CD4-positive, alpha-beta T cell (primary cell): ENCODE measurements at regions not wholly inside any gene's neighbourhood (a gene's known extent, or its start where the extent isn't known, plus 50 kb on each side); places are given as distances from the start of the nearest gene placed in this dataset.

Source experiments
- ATAC-seq: fragments of 200-7000 bp; cut with Tn5 transposase; one replicate; pipeline ENCODE4 v1.10.0; 2022; ENCODE audit warnings: mild to moderate bottlenecking; ENCODE audit not compliant: poor library complexity
- CTCF ChIA-PET: fragments of 350-600 bp; sonication (Branson Sonifier 250); formaldehyde crosslinking; loops from one replicate; lab custom pipeline; 2021; ENCODE audit warnings: antibody characterized with exemption, inconsistent platforms; lab: Charles Lee
- POLR2A ChIA-PET: fragments of 350-600 bp; sonication (Branson Sonifier 250); formaldehyde crosslinking; loops from one replicate; lab custom pipeline; 2021; ENCODE audit warnings: antibody characterized with exemption, inconsistent platforms; lab: Charles Lee
- DNase-seq, 14 experiments: peaks; one replicate each; pipeline ENCODE4 v3.0.0-alpha.2; 2013 to 2020; ENCODE audit warnings: mixed read lengths in 2 of 14
- H3K27ac ChIP-seq, 2 donors: one replicate each; pipeline versions ENCODE4 v1.5.1 to v1.7.0; 2013; ENCODE audit warnings: low read length in 2 of 2, low read depth in 1 of 2, mild to moderate bottlenecking in 1 of 2
- H3K27me3 ChIP-seq, 2 experiments: 1 replicate in 1 of 2; 2 replicates in 1 of 2; pipeline versions ENCODE4 v1.6.1 to v1.7.0; 2013; ENCODE audit warnings: low read length in 2 of 2, control low read depth in 1 of 2, mild to moderate bottlenecking in 1 of 2, moderate library complexity in 1 of 2; ENCODE audit not compliant: insufficient read depth in 2 of 2, control insufficient read depth in 1 of 2
- H3K36me3 ChIP-seq: one replicate; pipeline ENCODE4 v1.6.1; 2013; ENCODE audit warnings: low read length, control low read depth; ENCODE audit not compliant: insufficient read depth
- H3K4me1 ChIP-seq: one replicate; pipeline ENCODE4 v1.6.1; 2013; ENCODE audit warnings: low read length, control low read depth; ENCODE audit not compliant: insufficient read depth
- H3K4me3 ChIP-seq: one replicate; pipeline ENCODE4 v1.5.1; 2013; ENCODE audit warnings: mild to moderate bottlenecking, low read length, moderate library complexity
- H3K9me3 ChIP-seq, 2 experiments: 1 replicate in 1 of 2; 2 replicates in 1 of 2; pipeline versions ENCODE4 v1.6.1 to v1.7.0; 2013; ENCODE audit warnings: low read length in 2 of 2, mild to moderate bottlenecking in 2 of 2, control low read depth in 1 of 2, moderate library complexity in 1 of 2; ENCODE audit not compliant: control insufficient read depth in 1 of 2, insufficient read depth in 1 of 2
- H3K27ac Mint-ChIP-seq: one replicate; pipeline ENCODE4 v1.8.0; 2020; ENCODE audit warnings: mixed read lengths
- H3K27me3 Mint-ChIP-seq: one replicate; pipeline ENCODE4 v1.8.0; 2021; ENCODE audit warnings: mixed read lengths
- H3K36me3 Mint-ChIP-seq: one replicate; pipeline ENCODE4 v1.8.0; 2021; ENCODE audit warnings: low read depth, mixed read lengths
- H3K4me1 Mint-ChIP-seq: one replicate; pipeline ENCODE4 v1.8.0; 2021; ENCODE audit warnings: low read depth, mixed read lengths
- H3K4me3 Mint-ChIP-seq: one replicate; pipeline ENCODE4 v1.8.0; 2020; ENCODE audit warnings: mild to moderate bottlenecking, mixed read lengths
- H3K9me3 Mint-ChIP-seq: one replicate; pipeline ENCODE4 v1.8.0; 2020; ENCODE audit warnings: mixed read lengths
- intact Hi-C, 2 experiments: fragments of 100-400 bp; cut with DNase I in 1 of 2; cut with micrococcal nuclease in 1 of 2; formaldehyde crosslinking; loops; one replicate each; pipeline versions ENCODE4 v1.15.1 to v1.9.0; 2023 to 2025; cut with DNase I, micrococcal nuclease
- TF ChIP-seq, protein P1 (sequence below): fragments of 200-600 bp; IDR thresholded peaks from one replicate; pipeline ENCODE4 v1.8.0; 2022; ENCODE audit warnings: antibody characterized with exemption, mild to moderate bottlenecking

GRCh38 chr15:35616498-35617271, 70.7 kb upstream of the DPH6 start:
- Histone ChIP-seq H3K4me3 (no peak overlapping the region), H3K9me3 (peaks cover 0 to 10% of the 10 kb centered on the region in 2 experiments), H3K27ac (no peak overlapping the region), H3K27me3 (peaks cover 0 to 4% of the 10 kb centered on the region in 2 experiments), H3K4me1 (no peaks in the 10 kb centered on the region), H3K36me3 (no peaks in the 10 kb centered on the region)
- CTCF ChIA-PET: no interaction called here
- H3K9me3 Mint-ChIP-seq: peaks cover 3% of the 10 kb centered on the region
- H3K4me3 Mint-ChIP-seq: no peak overlapping the region
- no peak overlapping the region for H3K27ac Mint-ChIP-seq
- no peak for DNase-seq
- no peaks in the 10 kb centered on the region for H3K4me1 Mint-ChIP-seq
- peaks cover 4% of the 10 kb centered on the region for H3K27me3 Mint-ChIP-seq
- POLR2A ChIA-PET: no interaction called here
- H3K36me3 Mint-ChIP-seq: no peaks in the 10 kb centered on the region
- TF ChIP-seq, protein P1, sequence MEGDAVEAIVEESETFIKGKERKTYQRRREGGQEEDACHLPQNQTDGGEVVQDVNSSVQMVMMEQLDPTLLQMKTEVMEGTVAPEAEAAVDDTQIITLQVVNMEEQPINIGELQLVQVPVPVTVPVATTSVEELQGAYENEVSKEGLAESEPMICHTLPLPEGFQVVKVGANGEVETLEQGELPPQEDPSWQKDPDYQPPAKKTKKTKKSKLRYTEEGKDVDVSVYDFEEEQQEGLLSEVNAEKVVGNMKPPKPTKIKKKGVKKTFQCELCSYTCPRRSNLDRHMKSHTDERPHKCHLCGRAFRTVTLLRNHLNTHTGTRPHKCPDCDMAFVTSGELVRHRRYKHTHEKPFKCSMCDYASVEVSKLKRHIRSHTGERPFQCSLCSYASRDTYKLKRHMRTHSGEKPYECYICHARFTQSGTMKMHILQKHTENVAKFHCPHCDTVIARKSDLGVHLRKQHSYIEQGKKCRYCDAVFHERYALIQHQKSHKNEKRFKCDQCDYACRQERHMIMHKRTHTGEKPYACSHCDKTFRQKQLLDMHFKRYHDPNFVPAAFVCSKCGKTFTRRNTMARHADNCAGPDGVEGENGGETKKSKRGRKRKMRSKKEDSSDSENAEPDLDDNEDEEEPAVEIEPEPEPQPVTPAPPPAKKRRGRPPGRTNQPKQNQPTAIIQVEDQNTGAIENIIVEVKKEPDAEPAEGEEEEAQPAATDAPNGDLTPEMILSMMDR: no peak
- ATAC-seq: no peak
- intact Hi-C loops: no loop called here

DNA sequence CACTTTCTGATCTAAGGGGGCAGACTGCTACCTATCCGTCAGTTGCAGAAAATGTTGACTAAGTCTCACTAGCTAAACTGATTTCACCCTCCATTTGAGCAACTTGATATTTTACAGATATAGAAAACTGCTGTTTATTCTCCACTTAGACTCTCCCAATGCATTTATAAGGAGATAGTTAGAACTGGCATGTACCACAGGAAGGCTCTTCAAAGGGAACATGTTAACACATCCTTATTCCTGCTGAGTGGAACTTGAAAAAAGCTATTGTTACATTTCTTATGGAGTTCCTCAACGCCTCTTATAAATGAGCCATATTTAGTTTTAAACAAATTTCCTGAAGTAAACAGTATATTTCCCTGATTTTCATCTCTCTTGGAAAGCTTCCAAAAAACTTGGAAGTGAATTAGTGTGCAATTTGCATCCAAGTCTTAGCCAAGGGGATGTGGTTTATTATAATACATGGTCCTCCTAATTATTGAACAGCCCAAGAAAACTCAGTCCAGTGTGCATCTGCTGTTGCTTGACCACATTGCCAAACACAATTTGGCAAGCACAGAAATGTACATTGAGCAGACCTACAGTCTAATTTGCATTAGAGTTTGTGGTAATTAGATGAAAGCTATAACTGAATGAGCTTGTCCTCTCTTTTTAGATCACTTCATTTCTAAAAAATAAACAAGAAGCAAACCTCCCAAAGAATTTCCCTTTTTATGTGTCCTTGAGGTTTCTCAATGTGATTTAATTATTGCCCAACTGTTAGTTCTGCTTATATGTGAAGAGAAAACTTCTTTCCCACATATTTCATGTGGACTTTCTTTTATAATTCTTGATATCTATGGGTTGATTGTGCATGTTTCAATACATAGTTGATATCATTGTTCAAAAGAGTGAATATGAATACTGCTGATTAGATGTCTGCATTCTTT, 72.6 kb upstream of the DPH6 start:
- intact Hi-C loops: no loop called here
- no peaks in the 10 kb centered on the region for H3K4me1 ChIP-seq
- H3K36me3 Mint-ChIP-seq: no peaks in the 10 kb centered on the region
- no peak overlapping the region for H3K27ac Mint-ChIP-seq
- DNase-seq (no peak), ATAC-seq (no peak)
- H3K9me3 ChIP-seq: peaks cover 0 to 6% of the 10 kb centered on the region in 2 experiments
- H3K27ac ChIP-seq: no peak overlapping the region
- no peak overlapping the region for H3K4me3 ChIP-seq
- peaks cover 4% of the 10 kb centered on the region for H3K27me3 Mint-ChIP-seq
- H3K9me3 Mint-ChIP-seq: peaks cover 2% of the 10 kb centered on the region
- ChIA-PET POLR2A (no interaction called here), CTCF (no interaction called here)
- H3K4me1 Mint-ChIP-seq: no peaks in the 10 kb centered on the region
- H3K27me3 ChIP-seq: peaks cover 0 to 4% of the 10 kb centered on the region in 2 experiments
- H3K4me3 Mint-ChIP-seq: no peak overlapping the region
- no peaks in the 10 kb centered on the region for H3K36me3 ChIP-seq
- TF ChIP-seq, protein P1: no peak

DNA sequence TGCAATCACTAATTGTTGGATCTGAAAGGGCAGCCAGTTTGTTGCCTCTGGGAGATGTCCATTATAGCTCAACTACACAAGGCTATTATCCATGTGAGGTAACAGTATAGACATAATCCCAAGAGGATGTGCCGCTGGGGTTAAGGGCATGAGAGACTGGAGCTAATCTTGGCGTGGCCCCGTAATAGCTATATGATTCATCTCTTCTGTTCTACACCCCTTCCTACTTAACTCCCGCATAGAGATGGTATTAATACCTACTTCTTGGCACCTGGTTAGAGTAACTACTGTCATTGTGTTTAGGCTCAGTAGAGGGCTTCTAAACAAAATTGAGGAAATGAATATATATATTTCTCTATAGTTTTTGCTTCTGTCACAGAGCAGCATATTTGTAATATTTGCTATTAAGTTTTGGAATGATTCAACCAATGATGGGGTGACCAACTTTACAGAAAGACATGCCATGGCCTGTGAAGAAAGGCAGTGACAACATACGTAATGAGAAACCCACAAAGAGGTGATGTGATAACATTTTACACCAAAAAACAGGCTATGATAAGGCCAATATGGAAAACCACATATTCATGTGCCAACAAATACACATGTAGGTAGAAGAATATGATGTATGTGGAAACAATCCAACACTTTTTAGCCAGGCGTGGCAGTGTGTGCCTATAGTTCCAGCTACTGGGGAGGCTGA, 76.8 kb upstream of the DPH6 start:
- intact Hi-C loops: no loop called here
- peaks cover 4% of the 10 kb centered on the region for H3K27me3 Mint-ChIP-seq
- TF ChIP-seq, protein P1: no peak

More for the DNA sequence above, 76.8 kb upstream of the DPH6 start:
- Histone ChIP-seq H3K4me1 (no peaks in the 10 kb centered on the region), H3K36me3 (no peaks in the 10 kb centered on the region), H3K9me3 (no peaks in the 10 kb centered on the region), H3K27me3 (peaks cover 0 to 4% of the 10 kb centered on the region in 2 experiments), H3K4me3 (no peak overlapping the region), H3K27ac (no peak overlapping the region)
- no peaks in the 10 kb centered on the region for H3K9me3 Mint-ChIP-seq
- POLR2A ChIA-PET: no interaction called here
- no peaks in the 10 kb centered on the region for H3K4me1 Mint-ChIP-seq
- H3K4me3 Mint-ChIP-seq: no peak overlapping the region
- H3K36me3 Mint-ChIP-seq: no peaks in the 10 kb centered on the region
- H3K27ac Mint-ChIP-seq: no peak overlapping the region
- CTCF ChIA-PET: no interaction called here
- ATAC-seq: no peak
- no peak for DNase-seq
